HEK293 (cell line): ENCODE measurements at regions not wholly inside any gene's neighbourhood (a gene's known extent, or its start where the extent isn't known, plus 50 kb on each side); places are given as distances from the start of the nearest gene placed in this dataset.
A peak's percentile ranks its signal among the peaks of the same experiment; 100 is the strongest.

ENCODE experiments used
- CTCF ChIA-PET: fragments of 350-600 bp; formaldehyde crosslinking; extraction: SDS; loops from one replicate; lab custom pipeline; 2021; ENCODE audit warnings: antibody characterized with exemption; lab: Yijun Ruan, JAX
- POLR2A ChIA-PET: fragments of 300-600 bp; formaldehyde crosslinking; extraction: SDS; loops from one replicate; lab custom pipeline; 2020; ENCODE audit warnings: antibody characterized with exemption, inconsistent platforms; lab: Yijun Ruan, JAX
- H3K27ac ChIP-seq: fragments of 200-500 bp; sonication (Bioruptor generic); 2 replicates; pipeline ENCODE4 v1.5.1; 2014; ENCODE audit warnings: low read depth, low read length, control low read depth, inconsistent platforms; ENCODE audit errors: extremely low read depth
- H3K36me3 ChIP-seq, 2 experiments: fragments of 200-500 bp in 1 of 2; sonication (Bioruptor generic) in 1 of 2; 1 replicate in 1 of 2; 2 replicates in 1 of 2; pipeline ENCODE4 v1.5.1; 2014 to 2017; ENCODE audit warnings: inconsistent platforms in 2 of 2, low read length in 2 of 2; ENCODE audit not compliant: control insufficient read depth in 2 of 2, insufficient read depth in 1 of 2
- H3K4me1 ChIP-seq: fragments of 200-500 bp; sonication (Bioruptor generic); 2 replicates; pipeline ENCODE4 v1.5.1; 2014; ENCODE audit warnings: mild to moderate bottlenecking, low read length, inconsistent platforms; ENCODE audit not compliant: control insufficient read depth, insufficient read depth
- H3K4me3 ChIP-seq: 2 replicates; pipeline ENCODE4 v1.5.1; 2011; ENCODE audit warnings: low read depth, mild to moderate bottlenecking, control low read depth, low read length, moderate library complexity
- H3K9me3 ChIP-seq: fragments of 200-500 bp; sonication (Bioruptor generic); 2 replicates; pipeline ENCODE4 v1.5.1; 2014; ENCODE audit warnings: low read depth, low read length, inconsistent platforms; ENCODE audit not compliant: control insufficient read depth, insufficient read depth
- EGR2 ChIP-seq: fragments of 450-650 bp; formaldehyde crosslinking; IDR thresholded peaks from 2 replicates; pipeline ENCODE4 v1.5.1; 2016; ENCODE audit warnings: low read depth, missing biosample characterization, missing genetic modification characterization
- GLI2 ChIP-seq: fragments of 450-650 bp; formaldehyde crosslinking; IDR thresholded peaks from 2 replicates; pipeline ENCODE4; 2017; ENCODE audit warnings: missing biosample characterization, missing genetic modification characterization, low read depth, borderline replicate concordance
- GLIS2 ChIP-seq: fragments of 450-650 bp; formaldehyde crosslinking; IDR thresholded peaks from 2 replicates; pipeline ENCODE4 v1.5.1; 2016; ENCODE audit warnings: missing biosample characterization, missing genetic modification characterization
- HOXA7 ChIP-seq: sonication (generic); formaldehyde crosslinking; IDR thresholded peaks from 2 replicates; pipeline ENCODE4 v1.8.1; 2022; ENCODE audit warnings: missing genetic modification reagents, borderline replicate concordance
- HOXD13 ChIP-seq: sonication (generic); formaldehyde crosslinking; IDR thresholded peaks from 2 replicates; pipeline ENCODE4 v1.8.0; 2022; ENCODE audit warnings: missing genetic modification reagents, borderline replicate concordance
- SP7 ChIP-seq: fragments of 450-650 bp; formaldehyde crosslinking; IDR thresholded peaks from 2 replicates; pipeline ENCODE4 v1.5.1; 2016; ENCODE audit warnings: missing biosample characterization, missing genetic modification characterization
- ZNF211 ChIP-seq: fragments of 450-650 bp; formaldehyde crosslinking; IDR thresholded peaks from 2 replicates; pipeline ENCODE4 v1.5.1; 2016; ENCODE audit warnings: low read depth, missing biosample characterization, missing genetic modification characterization
- ZNF24 ChIP-seq: fragments of 450-650 bp; formaldehyde crosslinking; IDR thresholded peaks from 2 replicates; pipeline ENCODE4 v1.5.1; 2016; ENCODE audit warnings: missing biosample characterization, missing genetic modification characterization
- ZNF26 ChIP-seq: fragments of 450-650 bp; formaldehyde crosslinking; IDR thresholded peaks from 2 replicates; pipeline ENCODE4 v1.5.1; 2016; ENCODE audit warnings: missing biosample characterization, missing genetic modification characterization
- ZNF394 ChIP-seq: fragments of 450-650 bp; formaldehyde crosslinking; IDR thresholded peaks from 2 replicates; pipeline ENCODE4 v1.5.1; 2016; ENCODE audit warnings: missing biosample characterization, missing genetic modification characterization, mild to moderate bottlenecking, moderate library complexity, borderline replicate concordance
- ZNF398 ChIP-seq: fragments of 450-650 bp; formaldehyde crosslinking; IDR thresholded peaks from 2 replicates; pipeline ENCODE4 v1.5.1; 2017; ENCODE audit warnings: missing biosample characterization, missing genetic modification characterization
- ZNF501 ChIP-seq: fragments of 450-650 bp; formaldehyde crosslinking; IDR thresholded peaks from 2 replicates; pipeline ENCODE4 v1.5.1; 2016; ENCODE audit warnings: missing biosample characterization, missing genetic modification characterization
- ZNF548 ChIP-seq: fragments of 450-650 bp; formaldehyde crosslinking; IDR thresholded peaks from 2 replicates; pipeline ENCODE4 v1.5.1; 2016; ENCODE audit warnings: missing biosample characterization, missing genetic modification characterization
- ZNF560 ChIP-seq: fragments of 450-650 bp; formaldehyde crosslinking; IDR thresholded peaks from 2 replicates; pipeline ENCODE4 v1.5.1; 2017; ENCODE audit warnings: missing biosample characterization, missing genetic modification characterization, borderline replicate concordance
- ZNF777 ChIP-seq: fragments of 450-650 bp; formaldehyde crosslinking; IDR thresholded peaks from 2 replicates; pipeline ENCODE4 v1.5.1; 2017; ENCODE audit warnings: missing biosample characterization, missing genetic modification characterization, borderline replicate concordance
- TF ChIP-seq, protein P1 (sequence below): fragments of 450-650 bp; formaldehyde crosslinking; IDR thresholded peaks from 2 replicates; pipeline ENCODE4 v1.5.1; 2016; ENCODE audit warnings: missing biosample characterization, missing genetic modification characterization
- TF ChIP-seq, protein P2 (sequence below): fragments of 450-650 bp; formaldehyde crosslinking; IDR thresholded peaks from 2 replicates; pipeline ENCODE4 v1.5.1; 2016; ENCODE audit warnings: missing biosample characterization, missing genetic modification characterization
- TF ChIP-seq, protein P3 (sequence below): fragments of 450-650 bp; formaldehyde crosslinking; IDR thresholded peaks from 2 replicates; pipeline ENCODE4 v1.5.1; 2016; ENCODE audit warnings: missing biosample characterization, missing genetic modification characterization

- Histone ChIP-seq H3K27ac (no peak overlapping the region), H3K9me3 (no peaks in the 10 kb centered on the region), H3K4me3 (no peak overlapping the region)
- no peak for TF ChIP-seq GLIS2 (tag by site-specific recombination)
- TF ChIP-seq ZNF211 (tag by site-specific recombination) = no peak
- no peak for TF ChIP-seq HOXD13 (CRISPR knock-in tag)
- TF ChIP-seq, protein P1, sequence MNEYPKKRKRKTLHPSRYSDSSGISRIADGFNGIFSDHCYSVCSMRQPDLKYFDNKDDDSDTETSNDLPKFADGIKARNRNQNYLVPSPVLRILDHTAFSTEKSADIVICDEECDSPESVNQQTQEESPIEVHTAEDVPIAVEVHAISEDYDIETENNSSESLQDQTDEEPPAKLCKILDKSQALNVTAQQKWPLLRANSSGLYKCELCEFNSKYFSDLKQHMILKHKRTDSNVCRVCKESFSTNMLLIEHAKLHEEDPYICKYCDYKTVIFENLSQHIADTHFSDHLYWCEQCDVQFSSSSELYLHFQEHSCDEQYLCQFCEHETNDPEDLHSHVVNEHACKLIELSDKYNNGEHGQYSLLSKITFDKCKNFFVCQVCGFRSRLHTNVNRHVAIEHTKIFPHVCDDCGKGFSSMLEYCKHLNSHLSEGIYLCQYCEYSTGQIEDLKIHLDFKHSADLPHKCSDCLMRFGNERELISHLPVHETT = no peak
- TF ChIP-seq ZNF777 (tag by site-specific recombination) = no peak
- no peak for TF ChIP-seq ZNF394 (tag by site-specific recombination)
- no peak for TF ChIP-seq ZNF560 (tag by site-specific recombination)
- TF ChIP-seq SP7 (tag by site-specific recombination) = no peak
- TF ChIP-seq, protein P2, sequence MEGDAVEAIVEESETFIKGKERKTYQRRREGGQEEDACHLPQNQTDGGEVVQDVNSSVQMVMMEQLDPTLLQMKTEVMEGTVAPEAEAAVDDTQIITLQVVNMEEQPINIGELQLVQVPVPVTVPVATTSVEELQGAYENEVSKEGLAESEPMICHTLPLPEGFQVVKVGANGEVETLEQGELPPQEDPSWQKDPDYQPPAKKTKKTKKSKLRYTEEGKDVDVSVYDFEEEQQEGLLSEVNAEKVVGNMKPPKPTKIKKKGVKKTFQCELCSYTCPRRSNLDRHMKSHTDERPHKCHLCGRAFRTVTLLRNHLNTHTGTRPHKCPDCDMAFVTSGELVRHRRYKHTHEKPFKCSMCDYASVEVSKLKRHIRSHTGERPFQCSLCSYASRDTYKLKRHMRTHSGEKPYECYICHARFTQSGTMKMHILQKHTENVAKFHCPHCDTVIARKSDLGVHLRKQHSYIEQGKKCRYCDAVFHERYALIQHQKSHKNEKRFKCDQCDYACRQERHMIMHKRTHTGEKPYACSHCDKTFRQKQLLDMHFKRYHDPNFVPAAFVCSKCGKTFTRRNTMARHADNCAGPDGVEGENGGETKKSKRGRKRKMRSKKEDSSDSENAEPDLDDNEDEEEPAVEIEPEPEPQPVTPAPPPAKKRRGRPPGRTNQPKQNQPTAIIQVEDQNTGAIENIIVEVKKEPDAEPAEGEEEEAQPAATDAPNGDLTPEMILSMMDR = no peak
- no peak for TF ChIP-seq ZNF24
- TF ChIP-seq, all 188 proteins: peak for 0
- no peaks in the 10 kb centered on the region for H3K36me3 ChIP-seq
- no peaks in the 10 kb centered on the region for H3K4me1 ChIP-seq
- ChIA-PET POLR2A (no interaction called here), CTCF (interaction anchor here (0.5 to 3.7 kb wide), 17 partner anchors 8 to 984 kb away, joined by 3 to 16 read pairs (median 4); no protein-coding TSS in a partner anchor)
Observed at GRCh38 chr7:17681965-17682364, 258.3 kb downstream of the SNX13 start.

DNA sequence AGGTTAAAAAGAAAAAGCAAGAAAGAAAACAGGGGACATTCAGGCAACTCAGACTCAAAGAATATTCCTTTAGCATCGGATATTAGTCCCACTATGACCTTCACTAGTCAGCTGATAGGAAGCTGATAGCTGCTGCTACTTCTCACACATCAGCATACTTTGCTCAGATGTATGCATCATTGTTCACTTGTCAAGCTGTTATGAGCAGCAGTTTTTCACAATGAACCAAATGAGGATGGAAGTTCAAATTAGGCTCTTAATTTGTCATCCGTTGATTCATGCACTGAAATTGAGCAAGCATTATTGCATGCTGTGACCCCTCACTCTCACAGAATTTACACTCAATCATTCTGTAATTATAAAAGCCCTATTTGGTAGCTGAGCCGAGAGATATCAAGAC lies 257.7 kb downstream of the SNX13 start:
- Histone ChIP-seq H3K36me3 (no peaks in the 10 kb centered on the region), H3K9me3 (no peaks in the 10 kb centered on the region), H3K27ac (no peak overlapping the region), H3K4me3 (no peak overlapping the region), H3K4me1 (no peaks in the 10 kb centered on the region)
- CTCF ChIA-PET = interaction anchor here (0.5 to 2.0 kb wide), 13 partner anchors 11 to 1439 kb away, joined by 3 to 16 read pairs (median 3); no protein-coding TSS in a partner anchor
- TF ChIP-seq ZNF398 (tag by site-specific recombination) (no peak), ZNF501 (tag by site-specific recombination) (no peak), EGR2 (tag by site-specific recombination) (no peak), GLI2 (tag by site-specific recombination) (no peak), ZNF26 (no peak)
- TF ChIP-seq, all 188 proteins: peak for 0
- POLR2A ChIA-PET = no interaction called here

- Histone ChIP-seq H3K36me3 (no peaks in the 10 kb centered on the region), H3K9me3 (no peaks in the 10 kb centered on the region), H3K4me3 (no peak overlapping the region), H3K27ac (no peak overlapping the region), H3K4me1 (no peaks in the 10 kb centered on the region)
- TF ChIP-seq ZNF548 (peak; percentile 20; the same call in 1 of the 2 replicates), HOXA7 (no peak)
- TF ChIP-seq, protein P3, sequence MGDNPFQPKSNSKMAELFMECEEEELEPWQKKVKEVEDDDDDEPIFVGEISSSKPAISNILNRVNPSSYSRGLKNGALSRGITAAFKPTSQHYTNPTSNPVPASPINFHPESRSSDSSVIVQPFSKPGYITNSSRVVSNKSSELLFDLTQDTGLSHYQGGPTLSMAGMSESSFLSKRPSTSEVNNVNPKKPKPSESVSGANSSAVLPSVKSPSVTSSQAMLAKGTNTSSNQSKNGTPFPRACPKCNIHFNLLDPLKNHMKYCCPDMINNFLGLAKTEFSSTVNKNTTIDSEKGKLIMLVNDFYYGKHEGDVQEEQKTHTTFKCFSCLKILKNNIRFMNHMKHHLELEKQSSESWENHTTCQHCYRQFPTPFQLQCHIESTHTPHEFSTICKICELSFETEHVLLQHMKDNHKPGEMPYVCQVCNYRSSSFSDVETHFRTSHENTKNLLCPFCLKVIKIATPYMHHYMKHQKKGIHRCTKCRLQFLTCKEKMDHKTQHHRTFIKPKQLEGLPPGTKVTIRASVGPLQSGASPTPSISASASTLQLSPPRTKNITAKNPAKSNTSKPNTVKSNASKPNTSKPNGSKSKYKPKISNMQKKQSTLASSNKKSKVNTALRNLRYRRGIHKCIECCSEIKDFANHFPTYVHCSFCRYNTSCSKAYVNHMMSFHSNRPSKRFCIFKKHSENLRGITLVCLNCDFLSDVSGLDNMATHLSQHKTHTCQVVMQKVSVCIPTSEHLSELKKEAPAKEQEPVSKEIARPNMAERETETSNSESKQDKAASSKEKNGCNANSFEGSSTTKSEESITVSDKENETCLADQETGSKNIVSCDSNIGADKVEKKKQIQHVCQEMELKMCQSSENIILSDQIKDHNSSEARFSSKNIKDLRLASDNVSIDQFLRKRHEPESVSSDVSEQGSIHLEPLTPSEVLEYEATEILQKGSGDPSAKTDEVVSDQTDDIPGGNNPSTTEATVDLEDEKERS (tag by site-specific recombination) = no peak
- ChIA-PET CTCF (no interaction called here), POLR2A (no interaction called here)
Observed at GRCh38 chr7:17685141-17685540, 255.2 kb downstream of the SNX13 start.
